22Rv1 (cell line): ENCODE measurements at regions not wholly inside any gene's neighbourhood (a gene's known extent, or its start where the extent isn't known, plus 50 kb on each side); places are given as distances from the start of the nearest gene placed in this dataset.

Experiments used
- ZFX ChIP-seq: fragments of 450-650 bp; IDR thresholded peaks from 2 replicates; pipeline ENCODE4 v1.6.1; 2017; ENCODE audit warnings: antibody characterized with exemption, borderline replicate concordance
- TF ChIP-seq, protein P1 (sequence below): fragments of 450-650 bp; IDR thresholded peaks from 2 replicates; pipeline ENCODE4 v1.5.1; 2017; ENCODE audit warnings: mild to moderate bottlenecking

DNA sequence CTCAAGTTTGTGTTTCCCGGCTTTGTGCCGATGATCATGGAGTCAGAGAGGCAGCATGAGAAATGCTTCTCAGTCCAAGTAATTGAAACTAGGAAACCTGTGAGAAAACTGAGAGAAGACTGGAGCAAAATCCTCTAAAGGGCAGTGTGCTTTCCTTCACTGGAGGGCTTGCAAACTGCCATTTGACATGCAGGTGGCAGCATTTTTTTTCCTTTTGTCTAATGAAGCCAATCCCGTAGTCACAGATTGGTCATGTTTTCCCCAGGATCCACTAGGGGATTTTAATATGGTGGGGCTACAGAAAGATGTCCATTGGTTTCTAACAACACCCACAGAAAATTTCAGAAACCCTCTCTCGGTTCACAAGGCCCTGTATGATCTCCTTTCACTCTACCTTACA, 117.4 kb upstream of the NUDT10 start:
- TF ChIP-seq, protein P1, sequence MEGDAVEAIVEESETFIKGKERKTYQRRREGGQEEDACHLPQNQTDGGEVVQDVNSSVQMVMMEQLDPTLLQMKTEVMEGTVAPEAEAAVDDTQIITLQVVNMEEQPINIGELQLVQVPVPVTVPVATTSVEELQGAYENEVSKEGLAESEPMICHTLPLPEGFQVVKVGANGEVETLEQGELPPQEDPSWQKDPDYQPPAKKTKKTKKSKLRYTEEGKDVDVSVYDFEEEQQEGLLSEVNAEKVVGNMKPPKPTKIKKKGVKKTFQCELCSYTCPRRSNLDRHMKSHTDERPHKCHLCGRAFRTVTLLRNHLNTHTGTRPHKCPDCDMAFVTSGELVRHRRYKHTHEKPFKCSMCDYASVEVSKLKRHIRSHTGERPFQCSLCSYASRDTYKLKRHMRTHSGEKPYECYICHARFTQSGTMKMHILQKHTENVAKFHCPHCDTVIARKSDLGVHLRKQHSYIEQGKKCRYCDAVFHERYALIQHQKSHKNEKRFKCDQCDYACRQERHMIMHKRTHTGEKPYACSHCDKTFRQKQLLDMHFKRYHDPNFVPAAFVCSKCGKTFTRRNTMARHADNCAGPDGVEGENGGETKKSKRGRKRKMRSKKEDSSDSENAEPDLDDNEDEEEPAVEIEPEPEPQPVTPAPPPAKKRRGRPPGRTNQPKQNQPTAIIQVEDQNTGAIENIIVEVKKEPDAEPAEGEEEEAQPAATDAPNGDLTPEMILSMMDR: no peak
- no peak for TF ChIP-seq ZFX
